Upper lobe of right lung (tissue), 1 donor: ENCODE measurements at regions not wholly inside any gene's neighbourhood (a gene's known extent, or its start where the extent isn't known, plus 50 kb on each side); places are given as distances from the start of the nearest gene placed in this dataset.

Source experiments
- ATAC-seq: fragments of 200-7000 bp; cut with Tn5 transposase; one replicate; pipeline ENCODE4 v1.9.1; 2020; ENCODE audit warnings: mild to moderate bottlenecking, moderate library complexity
- DNase-seq: peaks from one replicate; pipeline ENCODE4 v3.0.0-alpha.2; 2020
- H3K27ac ChIP-seq: fragments of 200-600 bp; one replicate; pipeline ENCODE4 v1.8.0; 2022
- H3K27me3 ChIP-seq: fragments of 200-600 bp; one replicate; pipeline ENCODE4 v1.8.0; 2022; ENCODE audit warnings: mild to moderate bottlenecking
- H3K36me3 ChIP-seq: fragments of 200-600 bp; one replicate; pipeline ENCODE4 v1.8.0; 2022
- H3K4me1 ChIP-seq: fragments of 200-600 bp; one replicate; pipeline ENCODE4 v1.8.0; 2022
- H3K4me3 ChIP-seq: fragments of 200-600 bp; one replicate; pipeline ENCODE4 v1.8.0; 2022; ENCODE audit warnings: mild to moderate bottlenecking
- H3K9me3 ChIP-seq: fragments of 200-600 bp; one replicate; pipeline ENCODE4 v1.8.0; 2022
- intact Hi-C: fragments of 100-400 bp; cut with DNase I; formaldehyde crosslinking; loops from one replicate; pipeline ENCODE4 v1.11.0; 2022
- TF ChIP-seq, protein P1 (sequence below): fragments of 200-600 bp; IDR thresholded peaks from one replicate; pipeline ENCODE4 v1.8.0; 2022; ENCODE audit warnings: antibody characterized with exemption
- donor health status: DM: no; HTN: yes; CAD: no; lungs with severe emphysema.

- no peak overlapping the region for H3K4me3 ChIP-seq
- H3K9me3 ChIP-seq = no peaks in the 10 kb centered on the region
- H3K4me1 ChIP-seq = no peaks in the 10 kb centered on the region
- H3K36me3 ChIP-seq = no peaks in the 10 kb centered on the region
- no peak for ATAC-seq
- DNase-seq = no peak
- intact Hi-C loops = no loop called here
- no peaks in the 10 kb centered on the region for H3K27me3 ChIP-seq
- TF ChIP-seq, protein P1, sequence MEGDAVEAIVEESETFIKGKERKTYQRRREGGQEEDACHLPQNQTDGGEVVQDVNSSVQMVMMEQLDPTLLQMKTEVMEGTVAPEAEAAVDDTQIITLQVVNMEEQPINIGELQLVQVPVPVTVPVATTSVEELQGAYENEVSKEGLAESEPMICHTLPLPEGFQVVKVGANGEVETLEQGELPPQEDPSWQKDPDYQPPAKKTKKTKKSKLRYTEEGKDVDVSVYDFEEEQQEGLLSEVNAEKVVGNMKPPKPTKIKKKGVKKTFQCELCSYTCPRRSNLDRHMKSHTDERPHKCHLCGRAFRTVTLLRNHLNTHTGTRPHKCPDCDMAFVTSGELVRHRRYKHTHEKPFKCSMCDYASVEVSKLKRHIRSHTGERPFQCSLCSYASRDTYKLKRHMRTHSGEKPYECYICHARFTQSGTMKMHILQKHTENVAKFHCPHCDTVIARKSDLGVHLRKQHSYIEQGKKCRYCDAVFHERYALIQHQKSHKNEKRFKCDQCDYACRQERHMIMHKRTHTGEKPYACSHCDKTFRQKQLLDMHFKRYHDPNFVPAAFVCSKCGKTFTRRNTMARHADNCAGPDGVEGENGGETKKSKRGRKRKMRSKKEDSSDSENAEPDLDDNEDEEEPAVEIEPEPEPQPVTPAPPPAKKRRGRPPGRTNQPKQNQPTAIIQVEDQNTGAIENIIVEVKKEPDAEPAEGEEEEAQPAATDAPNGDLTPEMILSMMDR = no peak
- H3K27ac ChIP-seq = no peak overlapping the region
Measured at GRCh38 chr2:76642129-76642528, 880.0 kb downstream of the LRRTM4 start.

GRCh38 chr2:76641506-76641905, 880.7 kb downstream of the LRRTM4 start:
- Histone ChIP-seq H3K9me3 (no peaks in the 10 kb centered on the region), H3K4me3 (no peak overlapping the region), H3K27me3 (no peaks in the 10 kb centered on the region), H3K36me3 (no peaks in the 10 kb centered on the region), H3K4me1 (no peaks in the 10 kb centered on the region), H3K27ac (no peak overlapping the region)
- intact Hi-C loops = no loop called here
- TF ChIP-seq, protein P1 = no peak
- DNase-seq = no peak
- no peak for ATAC-seq

- no peak for ATAC-seq
- H3K4me3 ChIP-seq = no peak overlapping the region
- no peaks in the 10 kb centered on the region for H3K27me3 ChIP-seq
- no peaks in the 10 kb centered on the region for H3K9me3 ChIP-seq
- TF ChIP-seq, protein P1 = no peak
- intact Hi-C loops = no loop called here
- H3K4me1 ChIP-seq = no peaks in the 10 kb centered on the region
- no peaks in the 10 kb centered on the region for H3K36me3 ChIP-seq
- no peak overlapping the region for H3K27ac ChIP-seq
- no peak for DNase-seq
Measured at GRCh38 chr2:76640905-76641304, 881.3 kb downstream of the LRRTM4 start.

- no peaks in the 10 kb centered on the region for H3K27me3 ChIP-seq
- DNase-seq = no peak
- ATAC-seq = no peak
- TF ChIP-seq, protein P1 = no peak
- intact Hi-C loops = no loop called here
- no peak overlapping the region for H3K27ac ChIP-seq
- H3K36me3 ChIP-seq = no peaks in the 10 kb centered on the region
- no peaks in the 10 kb centered on the region for H3K4me1 ChIP-seq
- H3K4me3 ChIP-seq = no peak overlapping the region
- no peaks in the 10 kb centered on the region for H3K9me3 ChIP-seq
Measured at GRCh38 chr2:76639171-76639680, 883.0 kb downstream of the LRRTM4 start.

GRCh38 chr2:76633276-76633921, 888.8 kb downstream of the LRRTM4 start:
- no peak for DNase-seq
- TF ChIP-seq, protein P1 = no peak
- no peaks in the 10 kb centered on the region for H3K9me3 ChIP-seq
- no peaks in the 10 kb centered on the region for H3K36me3 ChIP-seq
- no peak overlapping the region for H3K27ac ChIP-seq
- ATAC-seq = no peak
- intact Hi-C loops = no loop called here
- H3K27me3 ChIP-seq = no peaks in the 10 kb centered on the region
- no peaks in the 10 kb centered on the region for H3K4me1 ChIP-seq
- H3K4me3 ChIP-seq = no peak overlapping the region

- Histone ChIP-seq H3K9me3 (no peaks in the 10 kb centered on the region), H3K36me3 (no peaks in the 10 kb centered on the region), H3K4me3 (no peak overlapping the region), H3K4me1 (no peaks in the 10 kb centered on the region), H3K27ac (no peak overlapping the region), H3K27me3 (no peaks in the 10 kb centered on the region)
- TF ChIP-seq, protein P1 = no peak
- ATAC-seq (no peak), DNase-seq (no peak)
- intact Hi-C loops = no loop called here
Measured at GRCh38 chr2:76625101-76625500, 897.1 kb downstream of the LRRTM4 start.
